ENCODE measurements at regions not wholly inside any gene's neighbourhood (a gene's known extent, or its start where the extent isn't known, plus 50 kb on each side); places are given as distances from the start of the nearest gene placed in this dataset.

DNA sequence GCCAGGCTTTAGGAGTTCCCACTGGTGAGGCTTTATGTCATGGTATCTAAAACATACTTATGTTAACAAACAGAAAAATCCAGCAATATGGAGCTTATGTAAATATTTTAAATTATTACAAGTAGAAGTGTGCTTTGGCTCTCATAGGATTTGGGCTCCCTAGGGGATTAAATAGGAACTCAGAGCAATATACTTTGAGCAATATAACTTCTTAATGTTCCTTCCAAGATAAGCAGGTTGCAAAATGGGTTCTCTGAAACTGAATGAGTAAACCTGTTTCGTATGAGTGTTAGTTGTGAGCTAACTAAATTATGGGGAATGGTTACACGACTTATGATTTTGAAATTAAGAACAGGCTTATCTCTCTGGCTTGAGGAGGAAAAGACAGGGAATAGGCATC lies 366.1 kb upstream of the ZNF385D start:
- TF ChIP-seq EP300 (IDR thresholded peaks at IDR 0.05) (no peak), POLR2AphosphoS5 (IDR thresholded peaks at IDR 0.05) (no peak), POLR2A (IDR thresholded peaks at IDR 0.05) (no peak)
- TF ChIP-seq, protein P1, sequence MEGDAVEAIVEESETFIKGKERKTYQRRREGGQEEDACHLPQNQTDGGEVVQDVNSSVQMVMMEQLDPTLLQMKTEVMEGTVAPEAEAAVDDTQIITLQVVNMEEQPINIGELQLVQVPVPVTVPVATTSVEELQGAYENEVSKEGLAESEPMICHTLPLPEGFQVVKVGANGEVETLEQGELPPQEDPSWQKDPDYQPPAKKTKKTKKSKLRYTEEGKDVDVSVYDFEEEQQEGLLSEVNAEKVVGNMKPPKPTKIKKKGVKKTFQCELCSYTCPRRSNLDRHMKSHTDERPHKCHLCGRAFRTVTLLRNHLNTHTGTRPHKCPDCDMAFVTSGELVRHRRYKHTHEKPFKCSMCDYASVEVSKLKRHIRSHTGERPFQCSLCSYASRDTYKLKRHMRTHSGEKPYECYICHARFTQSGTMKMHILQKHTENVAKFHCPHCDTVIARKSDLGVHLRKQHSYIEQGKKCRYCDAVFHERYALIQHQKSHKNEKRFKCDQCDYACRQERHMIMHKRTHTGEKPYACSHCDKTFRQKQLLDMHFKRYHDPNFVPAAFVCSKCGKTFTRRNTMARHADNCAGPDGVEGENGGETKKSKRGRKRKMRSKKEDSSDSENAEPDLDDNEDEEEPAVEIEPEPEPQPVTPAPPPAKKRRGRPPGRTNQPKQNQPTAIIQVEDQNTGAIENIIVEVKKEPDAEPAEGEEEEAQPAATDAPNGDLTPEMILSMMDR (IDR thresholded peaks at IDR 0.05), result no peak
- Histone ChIP-seq H3K4me3 (no peak overlapping the region), H3K4me1 (peaks cover 0 to 4% (median 0%) of the 10 kb centered on the region in 4 donors), H3K36me3 (no peaks in the 10 kb centered on the region), H3K27me3 (no peaks in the 10 kb centered on the region), H3K9me3 (no peaks in the 10 kb centered on the region), H3K27ac (no peak overlapping the region)
- intact Hi-C loops (cut with DNase I; ENCODE audit: low total_unique reads), result no loop called here
- DNase-seq, result no peak
- WGBS, 5 donors, result 64 to 82% (median 70%) methylated on average over 2 of the region's 2 CpGs

DNA sequence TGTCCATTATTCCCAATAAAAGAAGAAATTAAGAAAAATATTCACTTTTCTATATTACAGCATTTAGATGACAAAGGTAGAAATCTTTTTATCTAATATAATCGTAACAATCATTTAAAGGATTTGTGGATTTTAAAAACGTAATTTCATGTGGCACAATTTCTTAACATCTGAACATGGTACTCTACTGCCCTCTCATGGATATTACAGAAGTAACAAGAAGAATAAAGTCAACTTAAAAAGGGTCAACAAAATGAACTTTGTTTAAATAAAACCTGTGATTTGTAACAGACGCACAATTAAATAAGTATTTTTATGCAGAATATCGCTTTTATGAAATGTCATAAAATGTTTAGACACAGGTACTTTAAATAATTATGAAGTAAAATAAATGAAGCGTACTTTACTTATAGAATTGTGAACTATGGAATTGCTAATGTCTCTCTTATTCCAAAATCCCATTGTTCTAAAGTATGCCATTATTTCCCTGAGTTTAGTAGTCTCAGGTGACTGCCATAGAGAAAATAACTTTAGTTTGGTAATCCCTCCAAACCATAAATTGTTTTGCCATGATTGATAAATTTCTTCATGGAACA lies 366.8 kb upstream of the ZNF385D start:
- 24 to 29% (median 27%) methylated on average over 5 of the region's 5 CpGs for WGBS, 5 donors
- no peaks in the 10 kb centered on the region for H3K27me3 ChIP-seq
- TF ChIP-seq POLR2AphosphoS5 (IDR thresholded peaks at IDR 0.05) (no peak), POLR2A (IDR thresholded peaks at IDR 0.05) (no peak), EP300 (IDR thresholded peaks at IDR 0.05) (no peak)
- TF ChIP-seq, protein P1 (IDR thresholded peaks at IDR 0.05), result peak in 4 of 7 experiments; percentile 10 to 60 (median 46)
- DNase-seq, result peak in 1 of 2 donors; percentile 72
- H3K4me3 ChIP-seq, result no peak overlapping the region
- intact Hi-C loops (cut with DNase I; ENCODE audit: low total_unique reads), result no loop called here
- no peaks in the 10 kb centered on the region for H3K9me3 ChIP-seq
- H3K4me1 ChIP-seq, result no peaks in the 10 kb centered on the region
- H3K36me3 ChIP-seq, result no peaks in the 10 kb centered on the region
- H3K27ac ChIP-seq, result no peak overlapping the region

GRCh38 chr3:22118542-22118941 lies 367.5 kb upstream of the ZNF385D start:
- H3K36me3 ChIP-seq, result no peaks in the 10 kb centered on the region
- intact Hi-C loops (cut with DNase I; ENCODE audit: low total_unique reads), result no loop called here
- no peak overlapping the region for H3K27ac ChIP-seq
- H3K27me3 ChIP-seq, result no peaks in the 10 kb centered on the region
- no peaks in the 10 kb centered on the region for H3K9me3 ChIP-seq
- TF ChIP-seq, protein P1 (IDR thresholded peaks at IDR 0.05), result no peak
- TF ChIP-seq POLR2AphosphoS5 (IDR thresholded peaks at IDR 0.05) (no peak), EP300 (IDR thresholded peaks at IDR 0.05) (no peak)
- H3K4me1 ChIP-seq, result no peaks in the 10 kb centered on the region
- H3K4me3 ChIP-seq, result no peak overlapping the region
- WGBS, 5 donors, result 47 to 80% (median 68%) methylated on average over 3 of the region's 3 CpGs
- no peak for DNase-seq

DNA sequence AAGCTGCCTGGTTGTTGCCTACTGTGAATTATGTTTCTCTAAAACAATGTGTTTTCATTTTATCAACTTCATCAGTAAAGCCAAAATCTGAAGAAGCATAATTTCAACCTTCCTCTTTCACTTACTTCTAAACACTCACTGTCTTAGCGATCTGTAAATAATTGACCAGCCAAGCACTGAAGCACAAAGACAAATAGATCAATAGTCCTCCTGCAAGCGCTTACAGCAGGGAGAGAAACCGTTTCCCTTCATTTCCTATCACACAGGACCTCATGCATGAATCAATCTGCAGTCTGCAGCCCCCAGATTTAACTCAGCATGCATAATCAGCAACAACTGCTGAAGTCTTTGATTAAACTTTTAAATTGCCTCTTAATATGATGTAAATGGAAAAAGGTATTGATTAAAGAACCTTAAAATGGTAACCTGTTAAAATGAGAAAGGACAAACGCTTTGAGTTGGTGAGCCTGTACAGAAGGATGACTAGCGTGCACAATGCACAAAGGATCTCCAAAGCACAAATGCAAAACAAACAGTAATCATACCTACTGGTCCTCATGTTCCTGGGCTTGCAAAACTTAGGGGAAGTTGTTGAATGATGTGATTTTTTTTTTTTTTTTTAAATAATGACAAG lies 370.2 kb upstream of the ZNF385D start:
- WGBS, 5 donors, result 22 to 46% (median 38%) methylated on average over 5 of the region's 5 CpGs
- Histone ChIP-seq H3K4me1 (no peaks in the 10 kb centered on the region), H3K36me3 (no peaks in the 10 kb centered on the region), H3K27me3 (no peaks in the 10 kb centered on the region), H3K4me3 (no peak overlapping the region), H3K9me3 (no peaks in the 10 kb centered on the region), H3K27ac (no peak overlapping the region)
- peak in 1 of 2 donors; percentile 26 for DNase-seq
- intact Hi-C loops (cut with DNase I; ENCODE audit: low total_unique reads), result no loop called here
- TF ChIP-seq POLR2AphosphoS5 (IDR thresholded peaks at IDR 0.05) (no peak), EP300 (IDR thresholded peaks at IDR 0.05) (no peak), POLR2A (IDR thresholded peaks at IDR 0.05) (no peak)
- TF ChIP-seq, protein P1 (IDR thresholded peaks at IDR 0.05), result no peak

Data from stomach (tissue), 8 donors.